PC-3 (cell line): ENCODE measurements at regions not wholly inside any gene's neighbourhood (a gene's known extent, or its start where the extent isn't known, plus 50 kb on each side); places are given as distances from the start of the nearest gene placed in this dataset.

Source experiments
- EZH2phosphoT487 ChIP-seq: fragments of 300-600 bp; sonication (generic); IDR thresholded peaks from 2 replicates; pipeline ENCODE4 v1.6.1; 2018; ENCODE audit warnings: mild to moderate bottlenecking, antibody characterized with exemption, low read length, borderline replicate concordance
- TF ChIP-seq, protein P1 (sequence below): fragments of 300-600 bp; sonication (generic); conservative IDR thresholded peaks from 2 replicates; pipeline ENCODE4 v1.5.1; 2017; ENCODE audit warnings: antibody characterized with exemption, low read depth, mild to moderate bottlenecking, low read length

DNA sequence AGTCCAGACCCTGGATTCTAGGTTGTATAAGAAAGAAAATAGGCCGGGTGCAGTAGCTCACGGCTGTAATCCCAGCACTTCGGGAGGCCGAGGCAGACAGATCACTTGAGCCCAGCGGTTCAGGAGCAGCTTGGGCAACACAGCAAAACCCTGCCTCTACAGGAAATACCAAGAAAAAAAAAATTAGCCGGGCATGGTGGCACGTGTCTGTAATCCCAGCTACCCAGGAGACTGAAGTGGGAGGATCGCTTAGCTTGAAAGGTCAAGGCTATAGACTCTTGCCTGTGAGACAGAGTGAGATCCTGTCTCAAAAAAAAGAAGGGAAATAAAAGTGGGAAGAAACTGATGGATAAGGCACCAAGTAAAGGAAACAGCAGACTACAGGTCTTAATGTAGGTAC, 287.9 kb upstream of the KLF14 start:
- no peak for TF ChIP-seq EZH2phosphoT487
- TF ChIP-seq, protein P1, sequence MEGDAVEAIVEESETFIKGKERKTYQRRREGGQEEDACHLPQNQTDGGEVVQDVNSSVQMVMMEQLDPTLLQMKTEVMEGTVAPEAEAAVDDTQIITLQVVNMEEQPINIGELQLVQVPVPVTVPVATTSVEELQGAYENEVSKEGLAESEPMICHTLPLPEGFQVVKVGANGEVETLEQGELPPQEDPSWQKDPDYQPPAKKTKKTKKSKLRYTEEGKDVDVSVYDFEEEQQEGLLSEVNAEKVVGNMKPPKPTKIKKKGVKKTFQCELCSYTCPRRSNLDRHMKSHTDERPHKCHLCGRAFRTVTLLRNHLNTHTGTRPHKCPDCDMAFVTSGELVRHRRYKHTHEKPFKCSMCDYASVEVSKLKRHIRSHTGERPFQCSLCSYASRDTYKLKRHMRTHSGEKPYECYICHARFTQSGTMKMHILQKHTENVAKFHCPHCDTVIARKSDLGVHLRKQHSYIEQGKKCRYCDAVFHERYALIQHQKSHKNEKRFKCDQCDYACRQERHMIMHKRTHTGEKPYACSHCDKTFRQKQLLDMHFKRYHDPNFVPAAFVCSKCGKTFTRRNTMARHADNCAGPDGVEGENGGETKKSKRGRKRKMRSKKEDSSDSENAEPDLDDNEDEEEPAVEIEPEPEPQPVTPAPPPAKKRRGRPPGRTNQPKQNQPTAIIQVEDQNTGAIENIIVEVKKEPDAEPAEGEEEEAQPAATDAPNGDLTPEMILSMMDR, result no peak
